NOMO-1 (cell line): ENCODE measurements at regions not wholly inside any gene's neighbourhood (a gene's known extent, or its start where the extent isn't known, plus 50 kb on each side); places are given as distances from the start of the nearest gene placed in this dataset.
"Not testable (repeated sequence)": the region's sequence is repeated elsewhere in the genome, so short reads cannot be mapped to it uniquely, and the experiment has no call there.

ENCODE experiments used
- DNase-seq, 2 experiments: peaks; one replicate each; lab custom pipeline; 2025; ENCODE audit not compliant: unreplicated experiment in 2 of 2; lab: John Stamatoyannopoulos, UW

GRCh38 chr4:15162465-15163283 is 160.4 kb downstream of the CPEB2 start:
- DNase-seq, result peak; percentile 36 to 57

GRCh38 chr4:15163284-15163645 is 161.0 kb downstream of the CPEB2 start:
- DNase-seq, result no peak

GRCh38 chr4:15164571-15164970 is 162.3 kb downstream of the CPEB2 start:
- no peak for DNase-seq

- DNase-seq, result no peak
Observed at GRCh38 chr4:15167743-15168142, 165.5 kb downstream of the CPEB2 start.

GRCh38 chr4:15168759-15169158 is 166.5 kb downstream of the CPEB2 start:
- no peak for DNase-seq

GRCh38 chr4:15171725-15172124 is 169.4 kb downstream of the CPEB2 start:
- no peak for DNase-seq

- DNase-seq, result no peak
Observed at GRCh38 chr4:15173251-15173650, 171.0 kb downstream of the CPEB2 start.

- DNase-seq, result not testable (repeated sequence)
Observed at GRCh38 chr4:15174168-15174567, 171.9 kb downstream of the CPEB2 start.

GRCh38 chr4:15179842-15180241 is 177.6 kb downstream of the CPEB2 start:
- DNase-seq, result not testable (repeated sequence)

GRCh38 chr4:15182600-15183220 is 180.4 kb downstream of the CPEB2 start:
- DNase-seq, result no peak

GRCh38 chr4:15186149-15186548 is 183.9 kb downstream of the CPEB2 start:
- DNase-seq, result no peak

- DNase-seq, result no peak
Observed at GRCh38 chr4:15186806-15187205, 184.5 kb downstream of the CPEB2 start.

- DNase-seq, result peak; percentile 57 to 88
Observed at GRCh38 chr4:15188605-15189539, 186.6 kb downstream of the CPEB2 start.

- DNase-seq, result no peak
Observed at GRCh38 chr4:15194520-15194919, 192.2 kb downstream of the CPEB2 start.

GRCh38 chr4:15197005-15197404 is 194.7 kb downstream of the CPEB2 start:
- no peak for DNase-seq

GRCh38 chr4:15198070-15198727 is 195.9 kb downstream of the CPEB2 start:
- DNase-seq, result no peak

- no peak for DNase-seq
Observed at GRCh38 chr4:15201782-15202181, 199.5 kb downstream of the CPEB2 start.

- no peak for DNase-seq
Observed at GRCh38 chr4:15202481-15202880, 200.2 kb downstream of the CPEB2 start.

GRCh38 chr4:15206526-15206925 is 204.2 kb downstream of the CPEB2 start:
- DNase-seq, result not testable (repeated sequence)

GRCh38 chr4:15213302-15213970 is 211.2 kb downstream of the CPEB2 start:
- no peak for DNase-seq
